ENCODE measurements at regions not wholly inside any gene's neighbourhood (a gene's known extent, or its start where the extent isn't known, plus 50 kb on each side); places are given as distances from the start of the nearest gene placed in this dataset.

DNA sequence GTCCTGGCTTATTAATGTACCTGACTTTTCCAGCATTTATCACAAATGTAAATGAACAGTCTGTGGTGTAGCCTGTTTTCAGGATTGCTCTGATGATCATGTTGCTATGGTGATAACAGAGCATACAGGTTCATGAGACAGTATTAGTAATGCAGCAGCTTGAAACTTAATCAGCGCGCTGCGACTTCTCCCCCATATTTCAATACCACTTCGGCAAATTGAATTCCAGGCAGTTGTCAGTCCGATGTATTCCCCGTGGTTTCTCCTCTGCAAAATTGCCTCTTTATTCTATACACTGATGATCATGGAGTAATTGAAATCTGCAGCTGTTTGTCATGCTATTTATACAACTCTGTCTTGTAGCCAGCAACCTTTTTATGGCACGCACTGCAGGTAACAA is 239.3 kb downstream of the C4orf33 start:
- ATAC-seq (no peak), DNase-seq (no peak)
- H3K9me3 Mint-ChIP-seq (ENCODE audit: low read depth), result no peaks in the 10 kb centered on the region
- POLR2A ChIA-PET, result no interaction called here
- H3K36me3 Mint-ChIP-seq (ENCODE audit: low read depth), result no peaks in the 10 kb centered on the region
- intact Hi-C loops (cut with DNase I, micrococcal nuclease), result no loop called here
- no peak overlapping the region for H3K4me3 Mint-ChIP-seq
- no peak overlapping the region for H3K27ac Mint-ChIP-seq
- CTCF ChIA-PET, result no interaction called here
- no peaks in the 10 kb centered on the region for H3K4me1 Mint-ChIP-seq
- peaks cover 8% of the 10 kb centered on the region for H3K27me3 Mint-ChIP-seq

DNA sequence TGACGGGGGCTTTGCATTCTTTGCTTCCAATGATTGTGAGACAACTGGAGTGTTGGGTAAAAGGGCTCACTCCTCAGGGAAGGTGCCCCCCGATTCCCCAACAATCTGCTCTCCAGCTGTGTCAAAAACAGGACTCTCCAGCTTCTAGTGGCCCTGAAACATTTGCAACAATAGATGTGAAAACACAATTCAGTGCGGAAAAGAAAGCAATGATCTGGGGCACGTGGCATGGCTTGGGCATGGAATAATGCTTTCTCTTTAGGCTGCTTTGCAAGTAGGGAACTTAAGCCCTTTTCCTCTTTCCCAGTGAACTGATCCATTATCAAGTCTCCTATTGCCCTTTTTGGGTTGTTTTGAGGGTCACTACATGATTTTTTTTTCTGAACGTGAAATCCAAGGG is 239.9 kb downstream of the C4orf33 start:
- CTCF ChIA-PET, result interaction anchor here (0.7 kb wide), 1 partner anchor 9 kb away, joined by 3 read pairs; no protein-coding TSS in a partner anchor
- no peak overlapping the region for H3K4me3 Mint-ChIP-seq
- ATAC-seq (no peak), DNase-seq (no peak)
- H3K4me1 Mint-ChIP-seq, result no peaks in the 10 kb centered on the region
- H3K36me3 Mint-ChIP-seq (ENCODE audit: low read depth), result no peaks in the 10 kb centered on the region
- H3K27ac Mint-ChIP-seq, result no peak overlapping the region
- POLR2A ChIA-PET, result no interaction called here
- intact Hi-C loops (cut with DNase I, micrococcal nuclease), result no loop called here
- H3K27me3 Mint-ChIP-seq, result peaks cover 7% of the 10 kb centered on the region
- H3K9me3 Mint-ChIP-seq (ENCODE audit: low read depth), result no peaks in the 10 kb centered on the region

DNA sequence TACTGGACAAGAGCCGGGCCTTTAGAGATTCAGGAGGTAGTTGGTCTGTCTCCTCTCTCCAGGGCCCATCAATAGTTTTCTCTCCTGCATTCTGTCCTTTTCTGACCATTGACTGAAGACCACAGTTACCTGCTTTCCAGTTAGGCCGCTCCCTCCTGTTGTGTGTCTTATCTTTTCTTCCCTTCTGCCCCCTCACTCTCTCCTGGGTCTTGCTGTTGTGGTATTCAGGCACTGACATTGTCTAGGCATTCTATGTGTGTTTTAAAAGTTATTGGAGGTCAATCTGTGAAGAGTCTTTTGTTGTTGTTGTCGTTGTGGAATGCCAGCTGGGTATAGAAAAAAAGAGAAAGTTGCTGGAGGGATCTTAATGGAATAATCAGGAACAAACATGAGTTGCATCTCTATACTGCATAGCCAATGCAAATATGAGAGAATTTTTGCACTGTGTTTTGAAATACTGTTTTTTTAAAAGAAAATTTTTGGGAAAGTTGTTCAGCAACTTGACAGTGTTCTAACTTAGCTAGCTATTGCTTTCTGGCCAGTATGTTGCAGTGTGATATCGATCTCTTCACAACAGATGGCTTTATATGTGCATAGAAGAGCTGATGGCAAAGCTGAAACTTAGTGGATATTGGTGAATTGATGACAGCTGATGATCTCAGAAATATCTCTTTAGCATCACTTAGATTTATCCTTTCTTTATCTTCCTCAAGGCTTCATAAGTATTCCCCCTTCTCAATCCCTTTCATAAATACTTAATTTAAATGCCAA is 240.7 kb downstream of the C4orf33 start:
- ATAC-seq (no peak), DNase-seq (no peak)
- no peaks in the 10 kb centered on the region for H3K36me3 Mint-ChIP-seq (ENCODE audit: low read depth)
- H3K4me1 Mint-ChIP-seq, result no peaks in the 10 kb centered on the region
- ChIA-PET CTCF (interaction anchor here (0.7 kb wide), 1 partner anchor 8 kb away, joined by 3 read pairs; no protein-coding TSS in a partner anchor), POLR2A (no interaction called here)
- H3K27me3 Mint-ChIP-seq, result peaks cover 7% of the 10 kb centered on the region
- H3K4me3 Mint-ChIP-seq, result no peak overlapping the region
- H3K27ac Mint-ChIP-seq, result no peak overlapping the region
- intact Hi-C loops (cut with DNase I, micrococcal nuclease), result no loop called here
- H3K9me3 Mint-ChIP-seq (ENCODE audit: low read depth), result no peaks in the 10 kb centered on the region

DNA sequence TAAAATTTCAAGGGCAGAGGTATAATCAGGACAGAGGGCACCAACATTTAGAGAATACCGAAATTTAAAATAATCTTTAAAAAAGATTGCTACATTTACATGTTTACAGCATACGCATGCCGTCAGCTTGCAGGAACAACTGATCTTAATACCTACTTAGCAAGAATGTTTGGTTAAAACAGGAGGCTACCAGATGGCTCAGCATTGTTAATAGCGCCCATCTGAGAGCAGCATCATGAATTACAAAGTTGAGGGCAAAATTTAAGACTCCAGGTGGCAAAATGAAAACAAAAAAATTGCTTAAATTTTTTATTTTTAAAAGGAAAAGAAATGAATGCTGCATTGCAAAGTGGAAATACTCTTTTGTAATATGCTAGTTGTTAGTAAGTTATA is 241.3 kb downstream of the C4orf33 start:
- intact Hi-C loops (cut with DNase I, micrococcal nuclease), result no loop called here
- Mint-ChIP-seq H3K4me3 (no peak overlapping the region), H3K9me3 (ENCODE audit: low read depth) (no peaks in the 10 kb centered on the region), H3K4me1 (no peaks in the 10 kb centered on the region), H3K36me3 (ENCODE audit: low read depth) (no peaks in the 10 kb centered on the region), H3K27me3 (peaks cover 7% of the 10 kb centered on the region), H3K27ac (no peak overlapping the region)
- DNase-seq (no peak), ATAC-seq (no peak)
- POLR2A ChIA-PET, result no interaction called here
- CTCF ChIA-PET, result no interaction called here

DNA sequence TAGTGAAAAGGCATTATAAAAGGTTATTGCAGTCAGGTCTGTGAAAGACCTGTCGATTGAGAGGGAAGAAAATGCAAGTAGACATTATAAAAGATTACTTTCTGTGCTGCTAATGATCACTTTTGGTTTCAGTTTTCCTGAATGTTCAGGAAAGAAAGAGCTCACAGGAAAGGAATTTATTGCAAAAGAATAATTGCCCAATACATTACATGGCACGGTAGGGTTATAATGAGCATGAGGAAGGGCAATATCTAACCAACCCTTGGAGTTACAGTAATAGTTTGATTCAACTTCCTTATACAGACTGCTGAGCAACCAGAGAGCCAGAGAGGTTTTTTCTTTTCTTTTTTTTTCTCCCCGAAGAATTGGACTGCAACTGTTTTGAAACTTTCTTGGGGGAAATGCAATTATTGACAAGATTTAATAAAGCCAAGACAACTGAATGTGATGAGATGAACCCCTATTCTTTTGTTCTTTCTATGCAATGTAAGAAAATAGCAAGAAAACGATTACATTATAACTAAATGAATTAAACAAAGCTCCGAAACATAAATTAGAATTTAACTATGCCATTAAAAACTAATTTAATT is 247.0 kb downstream of the C4orf33 start:
- Mint-ChIP-seq H3K27me3 (peaks cover 17% of the 10 kb centered on the region), H3K4me1 (no peaks in the 10 kb centered on the region), H3K9me3 (ENCODE audit: low read depth) (no peaks in the 10 kb centered on the region), H3K36me3 (ENCODE audit: low read depth) (no peaks in the 10 kb centered on the region), H3K4me3 (no peak overlapping the region), H3K27ac (no peak overlapping the region)
- POLR2A ChIA-PET, result no interaction called here
- CTCF ChIA-PET, result interaction anchor here (1.5 kb wide), 1 partner anchor 17 kb away, joined by 5 read pairs; no protein-coding TSS in a partner anchor
- ATAC-seq (no peak), DNase-seq (no peak)
- intact Hi-C loops (cut with DNase I, micrococcal nuclease), result no loop called here

DNA sequence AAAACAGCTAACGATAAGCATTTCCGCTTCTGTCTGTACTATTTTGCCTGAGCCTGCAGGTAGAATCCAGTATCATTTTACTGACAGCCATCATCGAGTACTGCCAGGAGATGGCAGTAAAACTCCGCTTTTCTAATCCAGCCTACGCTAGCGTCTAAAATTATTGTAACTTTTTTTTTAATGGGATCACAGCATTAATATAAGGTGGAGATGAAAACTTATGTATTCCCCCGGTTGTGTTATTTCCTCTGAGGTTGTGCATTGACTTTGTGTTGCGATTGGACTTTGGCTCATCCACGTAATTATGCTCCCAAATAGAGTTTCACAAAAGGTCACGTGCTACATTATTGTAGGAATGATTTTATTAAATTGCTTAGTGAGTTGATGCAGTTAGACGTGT is 248.1 kb downstream of the C4orf33 start:
- no peaks in the 10 kb centered on the region for H3K9me3 Mint-ChIP-seq (ENCODE audit: low read depth)
- intact Hi-C loops (cut with DNase I, micrococcal nuclease), result no loop called here
- ChIA-PET POLR2A (no interaction called here), CTCF (interaction anchor here (1.1 kb wide), 1 partner anchor 296 kb away, joined by 4 read pairs; no protein-coding TSS in a partner anchor)
- ATAC-seq, result peak; percentile 42
- no peaks in the 10 kb centered on the region for H3K4me1 Mint-ChIP-seq
- peak; percentile 16 for DNase-seq
- H3K27ac Mint-ChIP-seq, result no peak overlapping the region
- no peak overlapping the region for H3K4me3 Mint-ChIP-seq
- peaks cover 16% of the 10 kb centered on the region for H3K27me3 Mint-ChIP-seq
- no peaks in the 10 kb centered on the region for H3K36me3 Mint-ChIP-seq (ENCODE audit: low read depth)

DNA sequence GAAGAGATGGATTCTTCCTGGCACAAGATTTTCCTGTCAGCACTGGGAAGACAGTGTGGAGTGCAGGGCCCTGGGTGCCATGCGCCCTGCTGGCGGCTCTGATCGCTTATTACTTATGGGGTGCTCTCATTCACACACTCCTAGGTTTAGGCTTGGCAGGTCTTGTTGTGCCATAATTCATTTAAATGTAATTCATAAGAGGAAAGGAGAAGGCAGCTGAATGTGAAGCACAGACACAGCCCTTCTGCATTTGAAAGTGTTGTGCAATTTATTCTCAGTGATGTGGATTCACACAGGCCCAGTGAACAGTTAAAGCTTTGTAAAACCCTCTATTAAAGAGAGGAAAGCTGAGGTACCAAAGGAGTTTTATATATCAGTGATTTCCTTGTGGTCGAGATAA is 249.7 kb downstream of the C4orf33 start:
- peaks cover 13% of the 10 kb centered on the region for H3K27me3 Mint-ChIP-seq
- no peaks in the 10 kb centered on the region for H3K36me3 Mint-ChIP-seq (ENCODE audit: low read depth)
- ATAC-seq (no peak), DNase-seq (no peak)
- ChIA-PET POLR2A (no interaction called here), CTCF (no interaction called here)
- H3K4me3 Mint-ChIP-seq, result no peak overlapping the region
- intact Hi-C loops (cut with DNase I, micrococcal nuclease), result no loop called here
- H3K4me1 Mint-ChIP-seq, result no peaks in the 10 kb centered on the region
- H3K9me3 Mint-ChIP-seq (ENCODE audit: low read depth), result no peaks in the 10 kb centered on the region
- H3K27ac Mint-ChIP-seq, result no peak overlapping the region

DNA sequence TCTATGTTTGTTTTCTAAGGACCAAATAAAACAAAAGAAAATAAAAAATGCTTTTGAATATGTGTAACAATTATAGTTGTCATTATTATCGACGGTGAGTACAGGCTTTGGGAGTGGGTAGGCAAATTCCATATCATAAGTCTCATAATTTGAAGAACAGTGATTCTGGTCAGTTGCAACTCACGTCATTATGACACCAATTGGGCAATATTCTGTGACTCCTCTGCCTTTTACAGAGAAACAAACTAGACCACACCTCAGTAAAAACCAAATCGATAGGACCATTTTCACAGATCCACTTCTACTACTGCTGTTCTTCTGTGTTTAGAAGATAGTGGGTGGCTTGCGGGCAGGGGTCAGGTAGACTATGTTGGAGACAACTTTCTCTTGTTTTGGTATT is 250.1 kb downstream of the C4orf33 start:
- peaks cover 13% of the 10 kb centered on the region for H3K27me3 Mint-ChIP-seq
- intact Hi-C loops (cut with DNase I, micrococcal nuclease), result no loop called here
- H3K27ac Mint-ChIP-seq, result no peak overlapping the region
- ATAC-seq (no peak), DNase-seq (no peak)
- no peaks in the 10 kb centered on the region for H3K4me1 Mint-ChIP-seq
- no peaks in the 10 kb centered on the region for H3K36me3 Mint-ChIP-seq (ENCODE audit: low read depth)
- H3K4me3 Mint-ChIP-seq, result no peak overlapping the region
- ChIA-PET CTCF (no interaction called here), POLR2A (no interaction called here)
- no peaks in the 10 kb centered on the region for H3K9me3 Mint-ChIP-seq (ENCODE audit: low read depth)

DNA sequence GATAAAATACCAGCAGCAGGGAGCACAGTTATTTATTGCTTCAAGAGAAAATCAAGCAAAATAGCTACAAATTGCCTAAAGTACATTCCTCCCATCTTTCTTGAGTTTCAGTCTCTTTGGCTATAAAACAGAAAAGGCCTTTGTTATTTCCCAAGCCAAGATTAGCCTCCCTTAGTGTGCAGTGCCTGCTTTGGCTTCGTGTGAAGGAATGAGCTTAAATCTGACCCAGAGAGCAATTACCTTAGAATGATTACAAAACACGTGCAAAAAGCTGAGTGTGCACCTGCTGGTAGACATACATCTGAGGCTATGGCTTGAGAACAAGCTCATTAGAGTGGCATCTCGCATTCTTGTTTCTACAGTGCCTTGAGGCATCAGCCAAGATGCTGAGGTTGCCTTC is 250.8 kb downstream of the C4orf33 start:
- Mint-ChIP-seq H3K9me3 (ENCODE audit: low read depth) (no peaks in the 10 kb centered on the region), H3K4me1 (no peaks in the 10 kb centered on the region), H3K27me3 (peaks cover 17% of the 10 kb centered on the region), H3K36me3 (ENCODE audit: low read depth) (no peaks in the 10 kb centered on the region), H3K4me3 (no peak overlapping the region), H3K27ac (no peak overlapping the region)
- intact Hi-C loops (cut with DNase I, micrococcal nuclease), result no loop called here
- DNase-seq (no peak), ATAC-seq (no peak)
- ChIA-PET CTCF (interaction anchor here (0.6 kb wide), 1 partner anchor 19 kb away, joined by 3 read pairs; no protein-coding TSS in a partner anchor), POLR2A (no interaction called here)

DNA sequence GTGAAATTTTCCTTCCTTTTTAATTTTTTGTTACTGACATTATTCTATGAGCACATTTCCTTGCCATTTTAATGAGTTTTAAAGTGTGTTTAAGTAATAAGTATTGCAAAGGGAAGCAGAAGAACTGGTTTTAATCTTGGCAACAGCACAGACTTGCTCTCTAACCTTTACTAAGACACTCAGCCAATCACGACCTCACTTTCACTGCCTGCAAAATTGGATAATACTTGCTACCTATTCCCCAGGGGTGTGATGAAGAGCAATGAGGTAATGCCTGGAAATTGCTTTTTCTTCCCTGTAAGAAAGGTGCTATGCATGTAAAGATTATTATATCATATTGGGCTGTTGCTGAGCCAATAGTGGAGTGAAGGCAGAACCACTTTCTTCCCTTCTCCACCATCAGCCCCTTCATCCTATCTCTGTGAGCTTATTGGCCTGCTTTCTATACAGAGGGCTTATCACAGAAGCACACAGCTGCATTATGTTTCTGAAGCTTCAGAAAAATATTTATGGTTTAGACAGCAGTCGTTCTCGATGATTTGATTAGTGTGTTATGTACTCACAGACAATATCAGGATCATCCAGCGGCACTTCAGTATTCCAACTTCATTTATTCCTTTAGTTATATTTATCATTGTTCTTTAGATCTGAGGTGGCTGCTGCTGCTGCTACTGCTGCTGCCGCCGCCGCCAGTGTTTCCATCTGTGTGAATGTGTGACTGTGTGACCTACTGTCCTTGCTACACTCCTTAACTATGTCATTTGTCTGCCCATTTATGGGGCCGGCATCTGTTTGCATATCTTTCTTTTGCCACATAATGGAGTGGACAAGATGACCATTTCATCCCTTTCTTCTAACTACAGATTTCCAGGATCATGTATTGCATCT is 255.1 kb downstream of the C4orf33 start:
- POLR2A ChIA-PET, result no interaction called here
- intact Hi-C loops (cut with DNase I, micrococcal nuclease), result no loop called here
- DNase-seq, result no peak
- no peak for ATAC-seq
- Mint-ChIP-seq H3K36me3 (ENCODE audit: low read depth) (no peaks in the 10 kb centered on the region), H3K4me3 (no peak overlapping the region), H3K27ac (no peak overlapping the region), H3K27me3 (peaks cover 12% of the 10 kb centered on the region), H3K9me3 (ENCODE audit: low read depth) (no peaks in the 10 kb centered on the region), H3K4me1 (no peaks in the 10 kb centered on the region)
- CTCF ChIA-PET, result interaction anchor here (2.7 kb wide), 1 partner anchor 12 kb away, joined by 12 read pairs; no protein-coding TSS in a partner anchor

DNA sequence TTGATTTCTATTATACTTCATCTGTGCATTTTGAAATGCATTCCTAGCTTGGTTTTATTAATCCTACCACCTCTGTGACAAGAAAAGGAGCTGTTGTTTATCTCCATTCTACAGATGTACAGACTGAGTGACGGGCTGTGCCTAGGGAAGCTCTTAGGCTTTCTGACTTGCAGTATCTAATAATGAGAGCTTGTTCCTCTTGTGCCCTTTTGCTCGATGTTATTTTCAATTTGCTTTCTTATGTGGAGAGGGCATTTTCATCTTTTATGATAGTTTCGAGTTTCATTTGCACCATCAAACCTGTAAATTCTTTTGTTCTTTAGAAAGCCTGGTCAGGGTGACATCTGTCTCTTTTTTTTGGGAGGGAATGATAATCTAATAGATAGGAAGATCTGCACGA is 256.5 kb downstream of the C4orf33 start:
- Mint-ChIP-seq H3K9me3 (ENCODE audit: low read depth) (no peaks in the 10 kb centered on the region), H3K4me3 (no peak overlapping the region), H3K27ac (no peak overlapping the region), H3K27me3 (peaks cover 13% of the 10 kb centered on the region), H3K36me3 (ENCODE audit: low read depth) (no peaks in the 10 kb centered on the region), H3K4me1 (no peaks in the 10 kb centered on the region)
- intact Hi-C loops (cut with DNase I, micrococcal nuclease), result no loop called here
- CTCF ChIA-PET, result interaction anchor here (2.7 kb wide), 1 partner anchor 10 kb away, joined by 12 read pairs; no protein-coding TSS in a partner anchor
- ATAC-seq, result no peak
- no peak for DNase-seq
- POLR2A ChIA-PET, result no interaction called here
